ENCODE measurements at regions not wholly inside any gene's neighbourhood (a gene's known extent, or its start where the extent isn't known, plus 50 kb on each side); places are given as distances from the start of the nearest gene placed in this dataset.
"Not testable (repeated sequence)": the region's sequence is repeated elsewhere in the genome, so short reads cannot be mapped to it uniquely, and the experiment has no call there.

DNA sequence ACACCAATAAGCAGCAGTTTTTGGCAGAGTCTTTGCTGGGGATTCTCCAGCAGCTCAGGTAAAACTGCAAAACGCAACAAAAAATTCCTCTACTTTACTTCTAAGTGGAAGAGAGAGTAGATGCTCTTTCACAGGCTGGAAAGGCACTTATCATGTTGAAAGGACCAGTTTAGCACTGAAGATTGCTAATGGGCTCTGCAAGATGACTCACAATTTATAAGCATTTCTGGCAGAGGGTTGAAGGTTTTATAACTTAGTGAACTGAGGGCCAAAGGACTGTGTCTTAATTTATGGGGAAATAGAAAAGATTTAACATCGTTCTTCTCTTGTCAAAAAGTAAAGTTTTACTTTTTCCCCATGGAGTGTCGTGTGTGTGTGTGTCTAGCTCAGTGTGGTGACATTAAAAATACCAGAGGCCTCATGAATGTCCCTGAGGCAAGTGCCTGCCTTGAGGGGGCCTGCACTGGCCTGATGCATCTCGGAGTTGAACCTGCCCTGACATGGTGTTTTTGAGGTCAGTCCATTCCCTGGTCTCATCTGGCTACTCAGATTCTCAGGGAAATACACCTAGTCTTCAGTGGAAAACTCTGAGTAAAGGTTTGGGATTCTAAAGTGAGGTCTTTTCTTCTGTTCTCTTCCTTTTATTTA is 1092.0 kb downstream of the NAALADL2 start:
- no peak overlapping the region for H3K4me3 ChIP-seq (ENCODE audit: control insufficient read depth, low read depth, low read length)
- DNase-seq (ENCODE audit: low read depth): peak; percentile 73
- TF ChIP-seq, protein P1, sequence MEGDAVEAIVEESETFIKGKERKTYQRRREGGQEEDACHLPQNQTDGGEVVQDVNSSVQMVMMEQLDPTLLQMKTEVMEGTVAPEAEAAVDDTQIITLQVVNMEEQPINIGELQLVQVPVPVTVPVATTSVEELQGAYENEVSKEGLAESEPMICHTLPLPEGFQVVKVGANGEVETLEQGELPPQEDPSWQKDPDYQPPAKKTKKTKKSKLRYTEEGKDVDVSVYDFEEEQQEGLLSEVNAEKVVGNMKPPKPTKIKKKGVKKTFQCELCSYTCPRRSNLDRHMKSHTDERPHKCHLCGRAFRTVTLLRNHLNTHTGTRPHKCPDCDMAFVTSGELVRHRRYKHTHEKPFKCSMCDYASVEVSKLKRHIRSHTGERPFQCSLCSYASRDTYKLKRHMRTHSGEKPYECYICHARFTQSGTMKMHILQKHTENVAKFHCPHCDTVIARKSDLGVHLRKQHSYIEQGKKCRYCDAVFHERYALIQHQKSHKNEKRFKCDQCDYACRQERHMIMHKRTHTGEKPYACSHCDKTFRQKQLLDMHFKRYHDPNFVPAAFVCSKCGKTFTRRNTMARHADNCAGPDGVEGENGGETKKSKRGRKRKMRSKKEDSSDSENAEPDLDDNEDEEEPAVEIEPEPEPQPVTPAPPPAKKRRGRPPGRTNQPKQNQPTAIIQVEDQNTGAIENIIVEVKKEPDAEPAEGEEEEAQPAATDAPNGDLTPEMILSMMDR (IDR thresholded peaks at IDR 0.05; ENCODE audit: control insufficient read depth, insufficient read depth, low read depth, low read length, missing control alignments): no peak

DNA sequence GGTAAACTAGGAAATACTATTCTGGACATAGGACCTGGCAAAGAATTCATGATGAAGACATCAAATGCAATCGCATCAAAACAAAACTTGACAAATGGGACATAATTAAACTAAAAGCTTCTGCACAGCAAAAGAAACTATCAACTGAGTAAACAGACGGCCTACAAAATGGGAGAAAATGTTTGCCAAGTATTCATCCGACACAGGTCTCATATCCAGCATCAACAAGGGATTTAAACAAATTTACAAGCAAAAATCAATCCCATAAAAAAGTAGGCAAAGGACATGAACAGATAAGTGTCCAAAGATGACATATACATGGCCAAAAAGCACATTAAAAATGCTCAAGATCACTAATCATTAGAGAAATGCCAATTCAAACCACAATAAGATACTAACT is 1088.9 kb downstream of the NAALADL2 start:
- TF ChIP-seq, protein P1 (IDR thresholded peaks at IDR 0.05; ENCODE audit: control insufficient read depth, insufficient read depth, low read depth, low read length, missing control alignments): no peak
- no peak for DNase-seq (ENCODE audit: low read depth)
- no peak overlapping the region for H3K4me3 ChIP-seq (ENCODE audit: control insufficient read depth, low read depth, low read length)

DNA sequence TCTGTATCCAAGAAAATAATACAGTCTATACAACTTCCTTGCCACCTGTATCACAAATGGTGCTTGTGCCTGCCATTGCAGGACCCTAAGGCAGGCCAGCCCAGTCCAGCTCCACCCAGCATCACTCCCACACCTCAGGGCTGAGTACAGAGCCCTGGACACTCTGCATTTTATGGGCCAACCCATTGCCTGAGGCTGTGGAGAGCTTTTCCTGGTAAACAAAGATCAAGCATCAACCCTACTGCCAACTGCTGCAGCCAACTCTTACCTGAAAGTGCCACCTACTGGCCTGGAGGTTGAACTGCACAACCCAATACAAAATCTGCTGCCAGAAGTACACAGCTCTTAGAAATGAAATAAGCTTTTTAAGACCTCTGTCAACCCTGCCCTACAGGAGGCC is 1082.2 kb downstream of the NAALADL2 start:
- no peak overlapping the region for H3K4me3 ChIP-seq (ENCODE audit: control insufficient read depth, low read depth, low read length)
- no peak for DNase-seq (ENCODE audit: low read depth)
- TF ChIP-seq, protein P1 (IDR thresholded peaks at IDR 0.05; ENCODE audit: control insufficient read depth, insufficient read depth, low read depth, low read length, missing control alignments): peak; percentile 27

DNA sequence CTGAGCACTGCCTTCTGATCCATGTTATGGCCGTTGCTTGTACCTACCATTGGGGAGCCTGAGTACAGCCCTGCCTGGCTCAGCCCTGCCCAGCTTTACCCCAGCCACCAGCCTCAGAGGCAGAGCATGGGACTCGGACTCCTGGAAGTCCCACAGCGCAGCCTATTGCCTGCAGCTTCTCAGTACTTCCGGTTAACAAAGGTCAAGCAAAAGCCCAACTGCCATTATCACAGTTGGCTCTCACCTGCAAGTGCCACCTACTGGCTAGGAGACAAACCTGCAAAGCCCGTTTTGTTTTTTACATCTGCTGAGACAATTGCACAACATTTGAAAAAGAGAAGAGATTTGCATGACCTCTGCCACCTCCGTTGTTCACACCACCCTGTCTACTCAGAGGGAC is 1081.7 kb downstream of the NAALADL2 start:
- no peak for DNase-seq (ENCODE audit: low read depth)
- H3K4me3 ChIP-seq (ENCODE audit: control insufficient read depth, low read depth, low read length): no peak overlapping the region
- TF ChIP-seq, protein P1 (IDR thresholded peaks at IDR 0.05; ENCODE audit: control insufficient read depth, insufficient read depth, low read depth, low read length, missing control alignments): no peak

DNA sequence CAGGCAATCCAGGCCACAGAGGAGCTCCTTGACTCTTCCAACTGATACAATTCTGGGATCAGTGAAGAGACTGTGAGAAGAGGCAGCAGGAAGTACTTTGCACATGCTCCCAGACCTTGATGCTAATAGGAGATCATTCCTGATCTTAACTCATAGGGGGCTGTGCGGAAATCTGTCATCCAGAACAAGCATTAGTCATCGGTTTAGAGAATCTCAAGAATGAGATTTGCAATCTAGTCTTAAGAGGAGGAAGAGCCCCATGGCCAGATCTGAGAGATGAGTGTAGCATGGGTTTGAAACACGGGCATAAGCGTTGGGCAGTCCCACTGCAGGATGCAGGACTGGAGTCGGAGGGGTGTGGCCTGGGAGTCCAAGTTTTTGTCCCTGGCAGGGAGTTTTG is 1081.1 kb downstream of the NAALADL2 start:
- TF ChIP-seq, protein P1 (IDR thresholded peaks at IDR 0.05; ENCODE audit: control insufficient read depth, insufficient read depth, low read depth, low read length, missing control alignments): no peak
- DNase-seq (ENCODE audit: low read depth): no peak
- H3K4me3 ChIP-seq (ENCODE audit: control insufficient read depth, low read depth, low read length): no peak overlapping the region

DNA sequence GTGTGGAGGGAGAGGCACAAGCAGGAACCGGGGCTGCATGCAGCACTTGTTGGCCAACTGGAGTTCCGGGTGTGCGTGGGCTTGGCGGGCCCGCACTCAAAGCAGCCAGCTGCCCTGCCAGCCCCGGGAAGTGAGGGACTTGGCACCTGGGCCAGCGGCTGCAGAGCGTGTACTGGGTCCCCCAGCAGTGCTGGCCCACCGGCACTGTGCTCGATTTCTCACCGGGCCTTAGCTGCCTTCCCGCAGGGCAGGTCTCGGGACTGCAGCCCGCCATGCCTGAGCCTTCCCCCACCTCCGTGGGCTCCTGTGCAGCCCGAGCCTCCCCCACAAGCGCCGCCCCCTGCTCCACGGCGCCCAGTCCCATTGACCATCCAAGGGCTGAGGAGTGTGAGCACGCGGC is 1078.2 kb downstream of the NAALADL2 start:
- not testable (repeated sequence) for DNase-seq (ENCODE audit: low read depth); H3K4me3 ChIP-seq (ENCODE audit: control insufficient read depth, low read depth, low read length)

DNA sequence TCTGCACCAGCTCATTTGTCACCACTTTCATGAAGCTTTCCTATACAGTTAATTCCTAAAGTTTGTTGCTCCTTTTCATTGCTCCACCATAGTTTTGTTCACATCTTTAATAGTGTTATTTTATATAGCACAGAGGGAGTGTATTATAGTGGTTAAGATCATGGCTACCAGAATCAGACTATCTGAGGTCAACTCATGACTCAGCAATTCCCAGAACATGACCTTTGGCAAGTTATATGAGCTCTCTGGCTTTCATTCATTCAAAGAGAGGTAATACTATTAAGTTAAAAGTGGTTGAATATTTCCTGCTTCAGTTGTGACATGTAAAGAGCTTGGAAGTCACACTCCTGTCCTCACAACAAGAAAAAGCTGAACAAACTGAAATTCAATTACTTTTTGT is 1073.5 kb downstream of the NAALADL2 start:
- DNase-seq (ENCODE audit: low read depth): no peak
- no peak overlapping the region for H3K4me3 ChIP-seq (ENCODE audit: control insufficient read depth, low read depth, low read length)
- TF ChIP-seq, protein P1 (IDR thresholded peaks at IDR 0.05; ENCODE audit: control insufficient read depth, insufficient read depth, low read depth, low read length, missing control alignments): no peak

Data from AG09309 (cell line).